GM18867 (cell line): ENCODE measurements at regions not wholly inside any gene's neighbourhood (a gene's known extent, or its start where the extent isn't known, plus 50 kb on each side); places are given as distances from the start of the nearest gene placed in this dataset.
"Not testable (repeated sequence)": the region's sequence is repeated elsewhere in the genome, so short reads cannot be mapped to it uniquely, and the experiment has no call there.

ENCODE experiments used
- ATAC-seq: cut with Tn5 transposase; IDR thresholded peaks from one replicate; pipeline ENCODE4 v1.9.1; 2021; ENCODE audit warnings: mild to moderate bottlenecking, moderate library complexity; ENCODE audit not compliant: unreplicated experiment

- ATAC-seq = not testable (repeated sequence)
Observed at GRCh38 chr2:87196720-87197388, 175.2 kb upstream of the PLGLB1 start.

DNA sequence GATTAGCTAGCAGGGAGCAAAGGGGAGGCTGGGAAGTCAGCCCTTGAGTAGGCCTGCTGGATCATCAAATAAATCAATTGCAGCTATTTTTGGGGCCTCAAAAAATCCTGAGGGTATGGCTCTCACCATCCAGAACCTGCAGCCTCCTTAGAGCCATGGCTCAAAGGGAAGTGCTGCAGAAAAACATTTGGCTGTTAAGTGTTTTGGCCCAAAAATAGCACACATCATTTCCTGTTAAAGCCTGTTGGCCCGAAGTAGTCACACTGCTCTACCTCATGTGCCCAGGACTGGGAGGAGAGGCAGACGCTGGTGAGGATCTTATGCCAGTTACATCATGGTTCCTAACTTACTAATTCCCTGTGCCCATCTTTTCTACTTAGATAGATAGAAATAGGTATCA is 176.8 kb upstream of the PLGLB1 start:
- not testable (repeated sequence) for ATAC-seq

GRCh38 chr2:87199228-87199627 is 177.6 kb upstream of the PLGLB1 start:
- not testable (repeated sequence) for ATAC-seq

DNA sequence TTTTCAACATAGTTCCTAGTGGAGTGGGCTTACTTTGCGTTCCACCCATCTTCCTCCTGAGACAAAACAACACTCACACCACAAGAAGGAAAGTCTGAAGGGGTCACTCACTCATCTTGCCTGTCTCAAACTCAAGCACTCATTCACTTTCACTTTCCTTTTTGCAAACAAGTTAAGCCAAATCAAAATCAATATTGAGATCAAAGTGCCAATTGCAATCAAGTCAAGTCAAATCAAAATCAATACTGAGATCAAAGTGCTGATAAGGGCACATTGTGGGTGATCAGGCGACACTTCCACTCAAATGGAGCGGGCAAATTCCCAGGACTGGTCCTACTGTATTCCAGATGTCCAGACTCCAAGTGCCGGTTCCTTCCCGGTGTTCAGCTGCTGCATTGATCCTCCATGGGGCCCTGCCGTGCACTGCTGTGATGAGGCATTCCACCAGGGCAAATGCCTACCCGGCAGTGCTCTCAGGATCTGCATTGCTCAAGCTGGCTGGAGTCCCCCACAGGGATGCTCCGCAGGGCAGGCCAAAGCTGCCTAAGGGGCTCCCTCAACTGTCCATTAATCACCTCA is 183.0 kb upstream of the PLGLB1 start:
- not testable (repeated sequence) for ATAC-seq

GRCh38 chr2:87212938-87213337 is 191.3 kb upstream of the PLGLB1 start:
- not testable (repeated sequence) for ATAC-seq

- ATAC-seq = not testable (repeated sequence)
Observed at GRCh38 chr2:87217005-87217404, 195.4 kb upstream of the PLGLB1 start.

DNA sequence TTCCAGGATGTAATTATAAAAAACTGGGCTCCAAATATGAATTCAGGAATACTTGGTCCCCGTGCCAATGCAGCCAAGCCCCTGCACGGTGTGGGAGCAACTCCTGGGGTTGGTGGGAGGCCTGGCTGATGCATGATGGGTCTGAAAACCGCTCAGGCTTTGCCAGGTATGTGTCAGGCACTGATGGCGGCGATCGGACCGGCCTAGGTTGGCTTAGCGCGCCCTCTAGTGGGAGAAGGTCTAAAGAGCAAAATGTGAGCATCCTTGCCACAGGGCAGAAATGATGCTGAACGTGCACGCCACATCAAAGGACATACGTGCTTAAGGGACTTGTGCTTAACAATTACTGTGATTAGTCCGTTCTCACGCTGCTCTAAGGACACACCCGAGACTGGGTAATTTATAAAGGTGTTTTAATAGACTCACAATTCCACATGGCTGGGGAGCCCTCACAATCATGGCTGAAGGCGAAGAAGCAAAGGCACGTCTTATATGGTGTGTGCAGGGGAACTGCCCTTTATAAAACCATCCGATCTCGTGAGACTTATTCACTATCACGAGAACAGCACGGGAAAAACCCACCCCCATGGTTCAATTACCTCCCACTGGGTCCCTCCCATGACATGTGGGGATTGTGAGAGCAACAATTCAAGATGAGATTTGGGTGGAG is 196.2 kb upstream of the PLGLB1 start:
- ATAC-seq = not testable (repeated sequence)

- not testable (repeated sequence) for ATAC-seq
Observed at GRCh38 chr2:87220651-87221050, 199.0 kb upstream of the PLGLB1 start.

DNA sequence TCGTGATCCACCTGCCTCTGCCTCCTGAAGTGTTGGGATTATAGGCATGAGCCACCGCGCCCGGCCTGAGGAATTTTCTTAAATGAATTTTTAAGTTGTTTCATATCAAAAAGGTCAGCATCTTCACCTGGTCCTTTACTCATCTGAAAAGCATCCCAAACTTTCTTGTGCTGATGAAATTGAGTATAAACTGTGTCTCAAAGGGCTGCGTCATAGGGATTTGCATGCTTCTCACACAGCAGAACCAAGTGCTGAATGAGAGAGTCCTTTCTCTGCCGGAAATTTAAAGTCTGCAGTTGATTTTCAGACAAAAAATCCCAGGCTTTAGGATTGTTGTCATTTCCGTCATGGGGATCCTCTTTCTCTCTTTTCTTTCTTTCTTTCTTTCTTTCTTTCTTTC is 200.5 kb upstream of the PLGLB1 start:
- not testable (repeated sequence) for ATAC-seq

- not testable (repeated sequence) for ATAC-seq
Observed at GRCh38 chr2:87223873-87224272, 202.2 kb upstream of the PLGLB1 start.

GRCh38 chr2:87229091-87229689 is 207.5 kb upstream of the PLGLB1 start:
- ATAC-seq = peak; percentile 84

DNA sequence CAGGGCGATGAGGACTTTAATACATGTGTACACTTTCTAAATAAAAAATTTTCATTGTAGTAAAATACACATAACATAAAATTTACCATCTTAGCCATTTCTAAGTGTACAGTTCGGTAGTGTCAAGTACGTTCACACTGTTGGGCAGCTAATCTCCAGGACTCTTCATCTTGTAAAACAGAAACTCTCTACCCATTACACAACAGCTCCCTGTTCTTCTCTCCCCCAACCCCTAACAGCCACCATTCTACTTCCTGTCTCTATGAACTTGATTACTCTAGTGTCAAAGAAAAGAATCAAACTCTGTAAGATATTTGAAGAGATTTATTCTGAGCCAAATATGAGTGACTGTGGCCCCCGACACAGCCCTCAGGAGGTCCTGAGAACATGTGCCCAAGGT is 208.3 kb upstream of the PLGLB1 start:
- ATAC-seq = not testable (repeated sequence)

DNA sequence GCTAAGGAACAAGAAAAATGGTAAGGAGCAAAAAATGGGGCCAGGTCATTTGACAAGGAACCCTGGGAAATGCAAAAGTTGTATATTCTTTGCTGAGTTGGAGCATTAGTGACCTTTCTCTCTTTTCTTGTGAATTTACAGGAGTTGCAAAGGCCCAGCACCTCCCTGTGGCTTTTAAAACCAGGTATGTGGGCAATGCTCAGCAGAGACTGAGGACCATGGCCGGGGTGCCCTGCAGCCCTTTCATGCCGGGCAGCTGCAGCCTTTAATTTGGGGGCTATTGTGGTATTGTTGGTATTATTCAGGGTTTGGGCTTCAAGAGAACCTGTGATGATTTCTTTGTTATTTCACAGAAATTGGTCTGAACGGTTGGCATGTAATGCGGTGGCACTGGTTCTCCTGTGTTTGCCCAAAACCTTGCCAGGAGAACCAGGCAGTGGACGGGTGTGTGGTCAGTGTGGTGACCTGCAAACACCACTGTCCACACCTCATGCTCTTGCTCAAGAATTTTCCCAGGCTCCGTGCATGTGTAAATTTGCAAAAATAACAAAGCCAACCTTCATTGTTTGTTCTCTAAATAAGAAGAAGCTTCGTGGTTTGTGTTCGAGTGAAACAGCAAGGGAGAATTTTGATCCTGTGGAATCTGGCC is 213.8 kb upstream of the PLGLB1 start:
- not testable (repeated sequence) for ATAC-seq

- ATAC-seq = not testable (repeated sequence)
Observed at GRCh38 chr2:87237570-87238336, 216.1 kb upstream of the PLGLB1 start.

GRCh38 chr2:87239558-87240215 is 218.0 kb upstream of the PLGLB1 start:
- not testable (repeated sequence) for ATAC-seq

- not testable (repeated sequence) for ATAC-seq
Observed at GRCh38 chr2:87246066-87246717, 224.5 kb upstream of the PLGLB1 start.

- not testable (repeated sequence) for ATAC-seq
Observed at GRCh38 chr2:87252046-87252445, 230.4 kb upstream of the PLGLB1 start.

DNA sequence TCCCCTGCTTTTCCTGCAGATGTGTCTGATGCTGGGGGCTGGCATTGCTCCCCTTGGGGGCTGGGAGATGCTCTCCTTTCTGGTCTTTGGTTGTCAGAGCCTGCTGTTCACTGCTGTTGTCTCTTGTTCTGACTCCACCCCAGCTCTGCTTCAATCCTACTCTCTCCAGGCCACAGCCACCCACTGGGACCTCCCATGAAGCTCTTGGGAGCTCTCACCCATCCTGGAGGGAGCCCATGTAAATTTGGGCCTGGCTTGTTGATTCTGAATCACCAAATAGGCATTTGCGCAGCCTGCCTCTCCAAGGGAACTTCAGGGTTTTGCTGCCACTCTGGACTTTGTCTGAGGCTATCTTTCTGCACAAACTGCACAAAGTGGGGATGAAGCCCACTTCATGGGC is 232.9 kb upstream of the PLGLB1 start:
- not testable (repeated sequence) for ATAC-seq

- not testable (repeated sequence) for ATAC-seq
Observed at GRCh38 chr2:87255410-87255809, 233.8 kb upstream of the PLGLB1 start.
